ENCODE measurements at regions not wholly inside any gene's neighbourhood (a gene's known extent, or its start where the extent isn't known, plus 50 kb on each side); places are given as distances from the start of the nearest gene placed in this dataset.

DNA sequence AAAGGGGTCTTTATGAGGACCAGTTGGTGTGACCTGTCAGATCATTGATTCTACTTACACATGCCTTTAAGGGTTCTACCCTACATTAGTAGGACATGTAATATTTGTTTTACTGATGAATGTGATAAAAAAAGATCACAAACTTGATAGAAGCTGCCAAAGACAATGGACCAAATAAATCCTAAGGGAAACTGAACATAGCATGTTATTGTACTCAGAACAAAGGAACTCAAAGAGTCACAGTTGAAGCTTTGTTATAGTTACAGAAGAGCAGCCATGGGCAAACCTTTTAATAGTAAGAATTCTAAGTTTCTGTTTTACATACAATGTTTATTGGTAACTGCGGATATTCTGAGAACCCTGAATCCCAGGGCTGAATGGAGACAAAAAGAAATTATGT, 780.1 kb downstream of the SLITRK6 start:
- H3K27ac ChIP-seq = no peak overlapping the region
- TF ChIP-seq, protein P1, sequence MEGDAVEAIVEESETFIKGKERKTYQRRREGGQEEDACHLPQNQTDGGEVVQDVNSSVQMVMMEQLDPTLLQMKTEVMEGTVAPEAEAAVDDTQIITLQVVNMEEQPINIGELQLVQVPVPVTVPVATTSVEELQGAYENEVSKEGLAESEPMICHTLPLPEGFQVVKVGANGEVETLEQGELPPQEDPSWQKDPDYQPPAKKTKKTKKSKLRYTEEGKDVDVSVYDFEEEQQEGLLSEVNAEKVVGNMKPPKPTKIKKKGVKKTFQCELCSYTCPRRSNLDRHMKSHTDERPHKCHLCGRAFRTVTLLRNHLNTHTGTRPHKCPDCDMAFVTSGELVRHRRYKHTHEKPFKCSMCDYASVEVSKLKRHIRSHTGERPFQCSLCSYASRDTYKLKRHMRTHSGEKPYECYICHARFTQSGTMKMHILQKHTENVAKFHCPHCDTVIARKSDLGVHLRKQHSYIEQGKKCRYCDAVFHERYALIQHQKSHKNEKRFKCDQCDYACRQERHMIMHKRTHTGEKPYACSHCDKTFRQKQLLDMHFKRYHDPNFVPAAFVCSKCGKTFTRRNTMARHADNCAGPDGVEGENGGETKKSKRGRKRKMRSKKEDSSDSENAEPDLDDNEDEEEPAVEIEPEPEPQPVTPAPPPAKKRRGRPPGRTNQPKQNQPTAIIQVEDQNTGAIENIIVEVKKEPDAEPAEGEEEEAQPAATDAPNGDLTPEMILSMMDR (IDR thresholded peaks at IDR 0.05; ENCODE audit: low read depth, low read length) = no peak
- H3K27me3 ChIP-seq (ENCODE audit: insufficient read depth, low read depth, severe bottlenecking) = no peaks in the 10 kb centered on the region
- peaks cover 3% of the 10 kb centered on the region for H3K9me3 ChIP-seq (ENCODE audit: severe bottlenecking)
- no peaks in the 10 kb centered on the region for H3K36me3 ChIP-seq
- H3K4me3 ChIP-seq (ENCODE audit: low read depth, low read length) = no peak overlapping the region
- DNase-seq = no peak

DNA sequence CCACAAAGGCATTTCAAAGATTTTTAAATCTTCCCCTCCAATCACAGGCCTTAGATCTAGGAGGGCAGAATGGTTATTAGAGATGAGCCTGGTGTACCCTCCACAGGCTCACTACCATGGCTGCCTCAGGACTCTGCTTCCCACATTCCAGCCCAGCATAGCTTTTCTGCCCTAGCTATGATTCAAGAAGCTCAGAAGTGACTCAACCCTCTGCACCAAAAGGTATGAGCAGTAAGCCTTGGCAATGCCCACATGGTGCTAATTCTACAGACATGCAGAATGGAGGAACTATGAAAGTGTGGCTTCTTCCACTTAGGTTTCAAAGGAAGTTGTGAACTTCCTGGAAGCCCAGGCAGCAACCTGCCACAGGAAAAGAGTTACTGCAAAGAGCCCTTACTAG, 786.2 kb downstream of the SLITRK6 start:
- H3K27me3 ChIP-seq (ENCODE audit: insufficient read depth, low read depth, severe bottlenecking) = no peaks in the 10 kb centered on the region
- no peak overlapping the region for H3K4me3 ChIP-seq (ENCODE audit: low read depth, low read length)
- DNase-seq = no peak
- no peaks in the 10 kb centered on the region for H3K36me3 ChIP-seq
- no peaks in the 10 kb centered on the region for H3K9me3 ChIP-seq (ENCODE audit: severe bottlenecking)
- TF ChIP-seq, protein P1 (IDR thresholded peaks at IDR 0.05; ENCODE audit: low read depth, low read length) = no peak
- H3K27ac ChIP-seq = no peak overlapping the region

DNA sequence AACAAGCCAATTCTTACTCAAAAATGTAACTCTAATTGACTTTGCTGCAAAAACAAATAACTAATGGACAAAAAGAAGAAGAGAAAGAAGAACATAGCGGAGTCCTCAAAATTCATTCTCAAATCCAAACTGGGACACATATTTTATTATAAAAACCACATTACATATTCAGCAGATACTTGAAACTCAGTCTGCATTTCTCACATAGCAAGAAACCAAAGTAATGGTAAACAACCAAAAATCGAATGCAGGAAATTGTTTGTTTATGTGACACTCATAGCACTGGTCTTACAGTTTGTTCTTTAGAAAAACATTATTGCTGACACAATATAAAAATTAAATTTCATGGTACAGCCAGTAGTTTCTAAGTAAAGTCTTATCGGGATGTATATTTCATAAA, 789.8 kb downstream of the SLITRK6 start:
- TF ChIP-seq, protein P1 (IDR thresholded peaks at IDR 0.05; ENCODE audit: low read depth, low read length) = no peak
- no peaks in the 10 kb centered on the region for H3K9me3 ChIP-seq (ENCODE audit: severe bottlenecking)
- H3K4me3 ChIP-seq (ENCODE audit: low read depth, low read length) = no peak overlapping the region
- H3K27me3 ChIP-seq (ENCODE audit: insufficient read depth, low read depth, severe bottlenecking) = no peaks in the 10 kb centered on the region
- no peak overlapping the region for H3K27ac ChIP-seq
- H3K36me3 ChIP-seq = no peaks in the 10 kb centered on the region
- DNase-seq = no peak

DNA sequence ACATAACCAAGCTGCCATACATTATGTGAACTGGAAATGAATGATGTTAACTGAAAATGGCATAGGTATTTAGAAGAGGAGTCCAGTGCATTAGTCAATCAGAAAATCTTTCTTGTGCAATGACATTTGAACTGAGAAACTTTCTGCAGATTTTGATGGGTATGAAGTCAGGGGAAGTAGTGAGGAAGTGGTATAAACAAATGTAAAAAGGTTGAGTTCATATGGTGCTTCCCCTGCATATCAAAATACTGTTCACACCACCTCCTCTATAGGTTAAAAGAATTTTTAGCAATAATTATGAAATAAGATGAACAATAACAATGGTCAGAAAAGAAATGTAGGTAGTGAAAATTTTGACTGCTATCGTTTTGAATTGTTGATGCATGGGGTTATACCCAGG, 800.0 kb downstream of the SLITRK6 start:
- Histone ChIP-seq H3K9me3 (ENCODE audit: severe bottlenecking) (no peaks in the 10 kb centered on the region), H3K4me3 (ENCODE audit: low read depth, low read length) (no peak overlapping the region), H3K27me3 (ENCODE audit: insufficient read depth, low read depth, severe bottlenecking) (no peaks in the 10 kb centered on the region), H3K27ac (no peak overlapping the region), H3K36me3 (no peaks in the 10 kb centered on the region)
- no peak for DNase-seq
- TF ChIP-seq, protein P1 (IDR thresholded peaks at IDR 0.05; ENCODE audit: low read depth, low read length) = no peak

DNA sequence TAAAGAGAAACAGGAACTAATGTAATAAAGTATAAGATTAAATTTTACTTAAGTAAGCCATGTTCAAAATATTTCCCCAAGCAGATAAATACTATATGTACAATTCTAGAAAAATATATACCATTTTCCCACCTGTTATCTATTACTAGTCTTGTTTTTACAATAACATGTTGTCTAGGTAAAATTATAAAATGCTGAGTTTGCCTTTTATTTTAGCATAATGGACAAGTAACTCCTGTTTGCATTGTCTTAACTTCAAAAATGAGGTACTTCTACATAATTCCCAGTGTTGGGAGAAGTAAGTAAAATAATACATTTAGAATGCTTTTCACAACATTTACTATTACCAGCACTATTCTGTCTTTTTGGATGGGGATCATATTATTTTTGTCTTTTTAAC, 800.5 kb downstream of the SLITRK6 start:
- H3K27me3 ChIP-seq (ENCODE audit: insufficient read depth, low read depth, severe bottlenecking) = no peaks in the 10 kb centered on the region
- DNase-seq = no peak
- no peaks in the 10 kb centered on the region for H3K36me3 ChIP-seq
- TF ChIP-seq, protein P1 (IDR thresholded peaks at IDR 0.05; ENCODE audit: low read depth, low read length) = no peak
- H3K27ac ChIP-seq = no peak overlapping the region
- H3K4me3 ChIP-seq (ENCODE audit: low read depth, low read length) = no peak overlapping the region
- H3K9me3 ChIP-seq (ENCODE audit: severe bottlenecking) = no peaks in the 10 kb centered on the region

DNA sequence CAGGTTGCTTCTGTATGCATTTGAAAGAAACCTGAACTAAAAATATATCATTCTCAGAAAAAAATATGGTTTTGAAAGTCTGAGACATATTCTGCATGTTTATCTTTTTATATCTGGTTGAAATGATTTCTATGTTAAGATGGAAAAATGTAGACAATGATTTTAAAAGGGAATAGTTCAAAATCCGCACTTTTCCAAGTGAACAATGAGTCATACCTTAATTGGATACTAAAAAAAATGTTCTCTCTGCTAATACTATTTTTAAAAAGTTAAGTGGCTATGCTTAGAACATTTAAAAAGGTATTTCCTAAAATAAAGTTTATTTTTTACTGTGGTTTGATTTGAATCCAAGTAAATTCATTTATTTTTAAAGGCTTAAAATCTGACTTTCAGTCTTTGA, 801.4 kb downstream of the SLITRK6 start:
- H3K27me3 ChIP-seq (ENCODE audit: insufficient read depth, low read depth, severe bottlenecking) = no peaks in the 10 kb centered on the region
- H3K27ac ChIP-seq = no peak overlapping the region
- TF ChIP-seq, protein P1 (IDR thresholded peaks at IDR 0.05; ENCODE audit: low read depth, low read length) = no peak
- no peaks in the 10 kb centered on the region for H3K36me3 ChIP-seq
- no peak overlapping the region for H3K4me3 ChIP-seq (ENCODE audit: low read depth, low read length)
- DNase-seq = no peak
- H3K9me3 ChIP-seq (ENCODE audit: severe bottlenecking) = no peaks in the 10 kb centered on the region
